ENCODE measurements at regions not wholly inside any gene's neighbourhood (a gene's known extent, or its start where the extent isn't known, plus 50 kb on each side); places are given as distances from the start of the nearest gene placed in this dataset.

- 45% methylated on average over 5 of the region's 5 CpGs for WGBS
- H3K27me3 ChIP-seq (ENCODE audit: control insufficient read depth, insufficient read depth): no peaks in the 10 kb centered on the region
- H3K4me1 ChIP-seq (ENCODE audit: control insufficient read depth, insufficient read depth, low read length): no peaks in the 10 kb centered on the region
- H3K4me3 ChIP-seq (ENCODE audit: low read length): no peak overlapping the region
- no peak for ATAC-seq
- intact Hi-C loops (cut with DNase I): no loop called here
- no peaks in the 10 kb centered on the region for H3K9me3 ChIP-seq (ENCODE audit: control insufficient read depth, low read length)
- H3K27ac ChIP-seq (ENCODE audit: low read length): no peak overlapping the region
- DNase-seq: no peak
These were observed 134.3 kb downstream of the HAPSTR1 start for GRCh38 chr16:9225527-9226316.

GRCh38 chr16:9226924-9227323 lies 135.5 kb downstream of the HAPSTR1 start:
- Histone ChIP-seq H3K4me1 (ENCODE audit: control insufficient read depth, insufficient read depth, low read length) (no peaks in the 10 kb centered on the region), H3K9me3 (ENCODE audit: control insufficient read depth, low read length) (no peaks in the 10 kb centered on the region), H3K4me3 (ENCODE audit: low read length) (no peak overlapping the region), H3K27me3 (ENCODE audit: control insufficient read depth, insufficient read depth) (no peaks in the 10 kb centered on the region), H3K27ac (ENCODE audit: low read length) (no peak overlapping the region)
- no peak for ATAC-seq
- DNase-seq: no peak
- intact Hi-C loops (cut with DNase I): no loop called here
- WGBS: 68% methylated on average over 7 of the region's 7 CpGs

DNA sequence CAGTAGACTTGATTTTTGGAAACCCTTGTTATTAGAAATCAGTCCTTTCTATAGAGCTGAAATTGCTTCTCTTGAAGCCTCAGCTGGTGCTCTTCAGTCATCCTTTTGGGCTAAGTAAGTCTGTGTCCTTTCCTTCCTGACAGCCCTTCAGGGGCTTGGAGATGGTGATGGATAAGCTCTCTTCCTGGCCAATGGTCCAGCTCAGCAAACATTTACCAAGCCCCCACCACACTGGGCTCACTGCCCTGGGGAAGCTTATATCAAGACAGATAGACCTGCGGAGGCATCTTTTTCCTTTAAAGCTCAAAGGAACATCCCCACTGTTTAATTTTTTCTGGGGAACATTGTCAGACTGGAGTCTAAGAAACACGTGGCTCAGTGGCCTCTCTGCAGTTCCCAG lies 139.6 kb downstream of the HAPSTR1 start:
- Histone ChIP-seq H3K4me1 (ENCODE audit: control insufficient read depth, insufficient read depth, low read length) (no peaks in the 10 kb centered on the region), H3K27ac (ENCODE audit: low read length) (no peak overlapping the region), H3K9me3 (ENCODE audit: control insufficient read depth, low read length) (no peaks in the 10 kb centered on the region), H3K4me3 (ENCODE audit: low read length) (no peak overlapping the region), H3K27me3 (ENCODE audit: control insufficient read depth, insufficient read depth) (no peaks in the 10 kb centered on the region)
- intact Hi-C loops (cut with DNase I): no loop called here
- ATAC-seq (no peak), DNase-seq (no peak)
- 21% methylated on average over 2 of the region's 2 CpGs for WGBS

DNA sequence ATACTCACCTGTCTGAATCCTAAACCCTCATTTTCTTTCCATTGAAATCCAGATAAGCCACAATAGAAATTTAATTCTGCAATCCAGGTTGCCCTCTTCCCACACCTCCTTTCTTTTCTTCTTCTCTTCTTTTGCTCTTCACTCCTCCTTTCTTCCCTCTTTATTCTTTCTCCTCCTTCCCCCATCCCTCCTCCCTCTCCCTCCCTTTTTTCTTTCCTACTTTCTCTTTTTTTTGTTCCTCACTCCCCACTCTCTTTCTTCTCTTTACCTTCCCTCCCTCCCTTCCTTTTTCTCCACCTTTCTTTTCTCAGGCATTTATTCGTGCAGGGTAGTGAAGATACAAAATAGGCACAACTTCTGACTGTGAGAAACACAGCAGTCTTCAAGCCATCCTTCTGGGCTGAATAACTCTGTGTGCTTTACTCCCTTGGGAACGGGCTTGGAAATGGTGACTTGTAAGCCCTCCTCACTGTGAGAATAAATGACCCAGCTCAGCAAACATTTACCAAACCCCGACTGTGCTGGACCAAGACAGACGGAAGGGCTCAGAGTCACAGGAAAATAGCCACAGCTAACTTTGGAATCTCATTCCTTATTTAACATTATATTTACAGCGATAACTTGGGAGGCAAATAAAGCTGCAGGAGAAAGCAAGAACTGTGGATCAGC lies 140.8 kb downstream of the HAPSTR1 start:
- 37% methylated on average over 5 of the region's 5 CpGs for WGBS
- no peaks in the 10 kb centered on the region for H3K27me3 ChIP-seq (ENCODE audit: control insufficient read depth, insufficient read depth)
- ATAC-seq (no peak), DNase-seq (no peak)
- intact Hi-C loops (cut with DNase I): no loop called here
- H3K27ac ChIP-seq (ENCODE audit: low read length): no peak overlapping the region
- H3K4me1 ChIP-seq (ENCODE audit: control insufficient read depth, insufficient read depth, low read length): no peaks in the 10 kb centered on the region
- no peak overlapping the region for H3K4me3 ChIP-seq (ENCODE audit: low read length)
- H3K9me3 ChIP-seq (ENCODE audit: control insufficient read depth, low read length): no peaks in the 10 kb centered on the region

GRCh38 chr16:9235867-9236266 lies 144.4 kb downstream of the HAPSTR1 start:
- Histone ChIP-seq H3K9me3 (ENCODE audit: control insufficient read depth, low read length) (no peaks in the 10 kb centered on the region), H3K4me1 (ENCODE audit: control insufficient read depth, insufficient read depth, low read length) (no peaks in the 10 kb centered on the region), H3K27ac (ENCODE audit: low read length) (no peak overlapping the region), H3K4me3 (ENCODE audit: low read length) (no peak overlapping the region), H3K27me3 (ENCODE audit: control insufficient read depth, insufficient read depth) (no peaks in the 10 kb centered on the region)
- intact Hi-C loops (cut with DNase I): no loop called here
- ATAC-seq (no peak), DNase-seq (no peak)
- 41% methylated on average over 2 of the region's 2 CpGs for whole genome bisulfite sequencing

GRCh38 chr16:9236319-9236718 lies 144.9 kb downstream of the HAPSTR1 start:
- no peak for DNase-seq
- Histone ChIP-seq H3K9me3 (ENCODE audit: control insufficient read depth, low read length) (no peaks in the 10 kb centered on the region), H3K4me3 (ENCODE audit: low read length) (no peak overlapping the region), H3K4me1 (ENCODE audit: control insufficient read depth, insufficient read depth, low read length) (no peaks in the 10 kb centered on the region), H3K27ac (ENCODE audit: low read length) (no peak overlapping the region), H3K27me3 (ENCODE audit: control insufficient read depth, insufficient read depth) (no peaks in the 10 kb centered on the region)
- intact Hi-C loops (cut with DNase I): no loop called here
- no peak for ATAC-seq
- WGBS: 66% methylated on average over 5 of the region's 5 CpGs

- no peak for ATAC-seq
- intact Hi-C loops (cut with DNase I): no loop called here
- no peak overlapping the region for H3K27ac ChIP-seq (ENCODE audit: low read length)
- H3K4me1 ChIP-seq (ENCODE audit: control insufficient read depth, insufficient read depth, low read length): no peaks in the 10 kb centered on the region
- H3K27me3 ChIP-seq (ENCODE audit: control insufficient read depth, insufficient read depth): no peaks in the 10 kb centered on the region
- H3K9me3 ChIP-seq (ENCODE audit: control insufficient read depth, low read length): no peaks in the 10 kb centered on the region
- H3K4me3 ChIP-seq (ENCODE audit: low read length): no peak overlapping the region
- DNase-seq: no peak
- 96% methylated on average over 1 of the region's 1 CpG for WGBS
These were observed 146.9 kb downstream of the HAPSTR1 start for GRCh38 chr16:9238346-9238745.

DNA sequence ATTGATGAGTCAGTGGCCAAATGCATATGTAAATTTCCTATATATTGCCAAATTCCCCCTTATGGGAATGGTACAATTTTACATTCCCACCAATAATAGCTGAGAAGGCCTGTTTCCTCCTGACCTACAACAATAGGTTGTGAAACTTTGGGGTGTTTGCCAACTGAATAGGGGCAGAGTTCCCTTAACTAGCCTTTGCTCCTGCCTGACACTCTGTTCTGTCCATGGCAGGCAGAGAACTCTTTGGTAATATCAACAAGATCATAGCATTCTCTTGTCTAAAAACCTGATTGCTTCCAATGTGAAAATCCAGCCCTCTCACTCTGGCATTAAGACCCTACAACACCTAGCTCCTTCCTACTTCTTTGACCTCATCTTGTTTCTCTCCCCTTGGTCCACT lies 149.7 kb downstream of the HAPSTR1 start:
- ATAC-seq (no peak), DNase-seq (no peak)
- H3K4me1 ChIP-seq (ENCODE audit: control insufficient read depth, insufficient read depth, low read length): no peaks in the 10 kb centered on the region
- H3K27ac ChIP-seq (ENCODE audit: low read length): no peak overlapping the region
- no peaks in the 10 kb centered on the region for H3K27me3 ChIP-seq (ENCODE audit: control insufficient read depth, insufficient read depth)
- H3K9me3 ChIP-seq (ENCODE audit: control insufficient read depth, low read length): no peaks in the 10 kb centered on the region
- intact Hi-C loops (cut with DNase I): no loop called here
- H3K4me3 ChIP-seq (ENCODE audit: low read length): no peak overlapping the region

DNA sequence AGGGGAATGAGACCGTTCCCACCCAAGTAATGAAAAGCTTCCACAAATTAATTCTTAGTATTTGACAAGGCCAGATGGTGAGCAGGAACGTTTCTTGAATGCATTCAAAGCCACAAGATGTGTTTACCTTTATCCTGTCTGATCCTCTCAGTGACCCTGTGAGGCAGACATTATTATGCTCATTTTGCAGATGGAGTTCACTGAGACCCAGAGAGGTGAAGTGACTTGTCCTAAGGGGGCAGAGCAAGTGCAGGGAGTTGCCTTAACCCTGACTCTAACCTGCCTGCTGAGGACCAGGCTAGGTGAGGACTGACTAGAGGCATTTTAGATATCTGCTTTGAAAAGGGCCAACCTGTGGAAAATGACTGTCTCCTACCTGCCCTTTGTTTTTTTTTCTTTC lies 156.7 kb downstream of the HAPSTR1 start:
- DNase-seq (no peak), ATAC-seq (no peak)
- WGBS: 39% methylated on average over 2 of the region's 2 CpGs
- intact Hi-C loops (cut with DNase I): no loop called here
- H3K9me3 ChIP-seq (ENCODE audit: control insufficient read depth, low read length): no peaks in the 10 kb centered on the region
- no peak overlapping the region for H3K27ac ChIP-seq (ENCODE audit: low read length)
- H3K4me3 ChIP-seq (ENCODE audit: low read length): no peak overlapping the region
- no peaks in the 10 kb centered on the region for H3K27me3 ChIP-seq (ENCODE audit: control insufficient read depth, insufficient read depth)
- H3K4me1 ChIP-seq (ENCODE audit: control insufficient read depth, insufficient read depth, low read length): no peaks in the 10 kb centered on the region

- 82% methylated on average over 4 of the region's 4 CpGs for WGBS
- Histone ChIP-seq H3K4me3 (ENCODE audit: low read length) (no peak overlapping the region), H3K4me1 (ENCODE audit: control insufficient read depth, insufficient read depth, low read length) (no peaks in the 10 kb centered on the region), H3K9me3 (ENCODE audit: control insufficient read depth, low read length) (no peaks in the 10 kb centered on the region), H3K27ac (ENCODE audit: low read length) (no peak overlapping the region), H3K27me3 (ENCODE audit: control insufficient read depth, insufficient read depth) (no peaks in the 10 kb centered on the region)
- DNase-seq: no peak
- ATAC-seq: no peak
- intact Hi-C loops (cut with DNase I): no loop called here
These were observed 158.1 kb downstream of the HAPSTR1 start for GRCh38 chr16:9249534-9249933.

DNA sequence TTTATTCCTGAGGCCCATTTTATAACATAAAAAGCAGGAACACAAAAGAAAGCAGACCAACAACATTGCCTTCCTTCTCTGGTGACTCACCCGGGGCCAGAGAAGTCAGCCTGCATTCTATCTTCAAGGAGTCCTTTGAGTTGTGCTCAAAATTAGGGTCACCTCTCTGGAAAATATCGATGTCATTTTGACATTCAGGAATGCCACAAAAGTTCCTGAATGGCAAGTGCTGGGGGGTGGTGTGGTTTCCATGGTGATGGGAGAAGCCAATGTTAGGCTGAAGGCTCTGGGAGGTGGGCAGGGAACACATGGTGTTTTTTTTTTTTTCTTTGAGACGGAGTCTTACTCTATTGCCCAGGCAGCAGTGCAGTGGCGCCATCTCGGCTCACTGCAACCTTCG lies 159.6 kb downstream of the HAPSTR1 start:
- ATAC-seq (no peak), DNase-seq (no peak)
- Histone ChIP-seq H3K9me3 (ENCODE audit: control insufficient read depth, low read length) (no peaks in the 10 kb centered on the region), H3K27me3 (ENCODE audit: control insufficient read depth, insufficient read depth) (no peaks in the 10 kb centered on the region), H3K27ac (ENCODE audit: low read length) (no peak overlapping the region), H3K4me1 (ENCODE audit: control insufficient read depth, insufficient read depth, low read length) (no peaks in the 10 kb centered on the region), H3K4me3 (ENCODE audit: low read length) (no peak overlapping the region)
- intact Hi-C loops (cut with DNase I): no loop called here
- WGBS: 78% methylated on average over 6 of the region's 6 CpGs
